A673 (cell line): ENCODE measurements at regions not wholly inside any gene's neighbourhood (a gene's known extent, or its start where the extent isn't known, plus 50 kb on each side); places are given as distances from the start of the nearest gene placed in this dataset.

Source experiments
- EZH2 ChIP-seq: fragments of 200-600 bp; sonication (generic); IDR thresholded peaks from 2 replicates; pipeline ENCODE4 v1.6.1; 2017; ENCODE audit warnings: borderline replicate concordance, low read depth, mild to moderate bottlenecking, mixed read lengths, antibody characterized with exemption, low read length; ENCODE audit not compliant: poor library complexity, severe bottlenecking
- TF ChIP-seq, protein P1 (sequence below): fragments of 300-800, 200-600 bp; sonication (generic); conservative IDR thresholded peaks from 2 replicates; pipeline ENCODE4 v1.5.1; 2017; ENCODE audit warnings: low read depth, mild to moderate bottlenecking, antibody characterized with exemption, low read length, moderate library complexity, mixed read lengths

DNA sequence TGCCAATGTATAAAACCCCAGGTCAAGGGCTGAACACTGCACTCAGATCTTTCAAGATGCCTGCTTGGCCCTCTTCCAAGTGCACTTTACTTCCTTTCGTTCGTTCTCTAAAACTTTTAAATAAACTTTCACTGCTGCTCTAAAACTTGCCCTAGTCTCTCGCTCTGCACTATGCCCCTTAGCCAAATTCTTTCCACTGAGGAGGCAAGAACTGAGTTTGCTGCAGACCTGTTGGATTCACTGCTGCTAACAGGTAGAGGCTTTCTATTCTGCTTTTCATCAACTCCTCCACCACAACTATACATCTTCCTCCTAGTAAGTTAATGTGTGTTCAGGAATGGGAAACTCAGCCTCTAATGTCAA, 467.9 kb downstream of the MBD2 start:
- no peak for TF ChIP-seq EZH2
- TF ChIP-seq, protein P1, sequence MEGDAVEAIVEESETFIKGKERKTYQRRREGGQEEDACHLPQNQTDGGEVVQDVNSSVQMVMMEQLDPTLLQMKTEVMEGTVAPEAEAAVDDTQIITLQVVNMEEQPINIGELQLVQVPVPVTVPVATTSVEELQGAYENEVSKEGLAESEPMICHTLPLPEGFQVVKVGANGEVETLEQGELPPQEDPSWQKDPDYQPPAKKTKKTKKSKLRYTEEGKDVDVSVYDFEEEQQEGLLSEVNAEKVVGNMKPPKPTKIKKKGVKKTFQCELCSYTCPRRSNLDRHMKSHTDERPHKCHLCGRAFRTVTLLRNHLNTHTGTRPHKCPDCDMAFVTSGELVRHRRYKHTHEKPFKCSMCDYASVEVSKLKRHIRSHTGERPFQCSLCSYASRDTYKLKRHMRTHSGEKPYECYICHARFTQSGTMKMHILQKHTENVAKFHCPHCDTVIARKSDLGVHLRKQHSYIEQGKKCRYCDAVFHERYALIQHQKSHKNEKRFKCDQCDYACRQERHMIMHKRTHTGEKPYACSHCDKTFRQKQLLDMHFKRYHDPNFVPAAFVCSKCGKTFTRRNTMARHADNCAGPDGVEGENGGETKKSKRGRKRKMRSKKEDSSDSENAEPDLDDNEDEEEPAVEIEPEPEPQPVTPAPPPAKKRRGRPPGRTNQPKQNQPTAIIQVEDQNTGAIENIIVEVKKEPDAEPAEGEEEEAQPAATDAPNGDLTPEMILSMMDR, result no peak
